Lower leg skin (tissue), 4 donors: ENCODE measurements at regions not wholly inside any gene's neighbourhood (a gene's known extent, or its start where the extent isn't known, plus 50 kb on each side); places are given as distances from the start of the nearest gene placed in this dataset.

Experiments
- DNase-seq, 2 donors: peaks; one replicate each; pipeline ENCODE4 v3.0.0-alpha.2; 2019; ENCODE audit warnings: low spot score in 2 of 2
- H3K4me3 ChIP-seq: fragments of 200-600 bp; sonication (generic); 2 replicates; pipeline ENCODE4 v1.5.1; 2017; ENCODE audit warnings: mild to moderate bottlenecking, low read depth; ENCODE audit not compliant: poor library complexity, severe bottlenecking
- CTCF ChIP-seq, 3 donors: fragments of 450-650 bp; IDR thresholded peaks; one replicate each; pipeline ENCODE4 v1.5.1; 2016; ENCODE audit warnings: antibody characterized with exemption in 3 of 3, mild to moderate bottlenecking in 3 of 3, moderate library complexity in 2 of 3
- POLR2A ChIP-seq, 2 donors: fragments of 450-650 bp; IDR thresholded peaks; one replicate each; pipeline ENCODE4 v1.6.1; 2016 to 2017; ENCODE audit warnings: antibody characterized with exemption in 2 of 2, mild to moderate bottlenecking in 1 of 2, moderate library complexity in 1 of 2
- WGBS, 2 donors: methylation state at CpG; one replicate each; pipeline ENCODE4 v1.1.5; 2018; 5-methylcytosine and 5-hydroxymethylcytosine counted together
- intact Hi-C: fragments of 100-400 bp; cut with DNase I; formaldehyde crosslinking; loops from one replicate; pipeline ENCODE4 v1.15.0; 2023; ENCODE audit warnings: low total_unique reads

GRCh38 chr4:103451341-103451740 is 253.2 kb upstream of the CENPE start:
- DNase-seq: no peak
- WGBS, 2 donors: 53 to 59% methylated on average over 2 of the region's 2 CpGs
- intact Hi-C loops: no loop called here
- H3K4me3 ChIP-seq: no peak overlapping the region
- no peak for TF ChIP-seq POLR2A (IDR thresholded peaks at IDR 0.05)
- TF ChIP-seq CTCF (IDR thresholded peaks at IDR 0.05): no peak

GRCh38 chr4:103450693-103451092 is 252.6 kb upstream of the CENPE start:
- H3K4me3 ChIP-seq: no peak overlapping the region
- no peak for DNase-seq
- intact Hi-C loops: no loop called here
- TF ChIP-seq CTCF (IDR thresholded peaks at IDR 0.05) (no peak), POLR2A (IDR thresholded peaks at IDR 0.05) (no peak)
- 79 to 90% methylated on average over 2 of the region's 2 CpGs for WGBS, 2 donors

GRCh38 chr4:103449296-103450023 is 251.3 kb upstream of the CENPE start:
- no peak overlapping the region for H3K4me3 ChIP-seq
- 79% methylated on average over 2 of the region's 2 CpGs for WGBS, 2 donors
- no peak for DNase-seq
- TF ChIP-seq CTCF (IDR thresholded peaks at IDR 0.05) (no peak), POLR2A (IDR thresholded peaks at IDR 0.05) (no peak)
- intact Hi-C loops: no loop called here

- H3K4me3 ChIP-seq: no peak overlapping the region
- WGBS, 2 donors: 72 to 76% methylated on average over 1 of the region's 1 CpG
- TF ChIP-seq POLR2A (IDR thresholded peaks at IDR 0.05) (no peak), CTCF (IDR thresholded peaks at IDR 0.05) (no peak)
- intact Hi-C loops: no loop called here
- no peak for DNase-seq
These were observed 247.2 kb upstream of the CENPE start for GRCh38 chr4:103445377-103445776.

- 47 to 51% methylated on average over 3 of the region's 3 CpGs for WGBS, 2 donors
- TF ChIP-seq CTCF (IDR thresholded peaks at IDR 0.05): no peak
- no peak for TF ChIP-seq POLR2A (IDR thresholded peaks at IDR 0.05)
- intact Hi-C loops: no loop called here
- DNase-seq: no peak
- no peak overlapping the region for H3K4me3 ChIP-seq
These were observed 245.2 kb upstream of the CENPE start for GRCh38 chr4:103443324-103443723.

- 14 to 24% methylated on average over 7 of the region's 7 CpGs for WGBS, 2 donors
- intact Hi-C loops: no loop called here
- no peak for TF ChIP-seq CTCF (IDR thresholded peaks at IDR 0.05)
- no peak for TF ChIP-seq POLR2A (IDR thresholded peaks at IDR 0.05)
- DNase-seq: no peak
- H3K4me3 ChIP-seq: no peak overlapping the region
These were observed 231.1 kb upstream of the CENPE start for GRCh38 chr4:103429283-103429682.
